Adrenal gland (tissue), 9 donors: ENCODE measurements at regions not wholly inside any gene's neighbourhood (a gene's known extent, or its start where the extent isn't known, plus 50 kb on each side); places are given as distances from the start of the nearest gene placed in this dataset.

ENCODE experiments used
- DNase-seq, 7 donors: peaks; one replicate each; pipeline ENCODE4 v3.0.0-alpha.2; 2019 to 2020
- H3K27ac ChIP-seq, 5 donors: fragments of 200-600 bp; sonication (generic) in 4 of 5; 1 replicate in 3 of 5; 2 replicates in 2 of 5; pipeline versions ENCODE4 v1.5.1 to v1.8.0; 2016 to 2020; ENCODE audit warnings: mild to moderate bottlenecking in 1 of 5
- H3K27me3 ChIP-seq: fragments of 200-600 bp; 2 replicates; pipeline ENCODE4 v1.8.0; 2021
- H3K36me3 ChIP-seq, 2 donors: fragments of 200-600 bp; replicated peaks in 1 of 2; 1 replicate in 1 of 2; 2 replicates in 1 of 2; pipeline versions ENCODE4 v1.5.1 to v1.8.0; 2018 to 2022
- H3K4me1 ChIP-seq, 2 donors: fragments of 200-600 bp; replicated peaks in 1 of 2; 1 replicate in 1 of 2; 2 replicates in 1 of 2; pipeline versions ENCODE4 v1.5.1 to v1.8.0; 2018 to 2021
- H3K4me3 ChIP-seq, 4 donors: fragments of 200-600 bp; sonication (generic) in 3 of 4; one replicate each; pipeline ENCODE4 v1.5.1; 2016 to 2018
- H3K9me3 ChIP-seq, 3 donors: fragments of 200-600 bp; sonication (generic) in 1 of 3; replicated peaks in 1 of 3; 1 replicate in 2 of 3; 2 replicates in 1 of 3; pipeline versions ENCODE4 v1.5.1 to v1.8.0; 2016 to 2021
- POLR2A ChIP-seq, 2 donors: fragments of 450-650 bp; IDR thresholded peaks; one replicate each; pipeline ENCODE4 v1.6.1; 2017; ENCODE audit warnings: antibody characterized with exemption in 2 of 2, mild to moderate bottlenecking in 2 of 2, moderate library complexity in 1 of 2
- WGBS, 4 donors: extraction: QIAGEN DNeasy Blood & Tissue Kit in 2 of 4; methylation state at CpG; one replicate each; pipeline versions ENCODE4 v1.1.5 to v1.1.7; 2013 to 2017; 5-methylcytosine and 5-hydroxymethylcytosine counted together
- intact Hi-C, 2 donors: fragments of 100-400 bp; cut with DNase I; formaldehyde crosslinking; loops; one replicate each; pipeline versions ENCODE4 v1.14.1 to v1.15.0; 2022 to 2023
- TF ChIP-seq, protein P1 (sequence below), 6 experiments: fragments of 450-650 bp in 4 of 6; fragments of 200-600 bp in 2 of 6; sonication (generic) in 1 of 6; IDR thresholded peaks; 1 replicate in 5 of 6; 2 replicates in 1 of 6; pipeline versions ENCODE4 v1.5.1 to v1.8.0; 2016 to 2021; ENCODE audit warnings: antibody characterized with exemption in 6 of 6, mild to moderate bottlenecking in 2 of 6, moderate library complexity in 1 of 6
- donor health status: healthy with polysubstance abuse.
- donor health status: Bipolar disorder and iron deficiency.
- donor health status: DM: yes; HTN: yes; CAD: no.
- donor health status: DM: no; HTN: no; CAD: no.
- donor health status: DM: no; HTN: no; CAD: no.

DNA sequence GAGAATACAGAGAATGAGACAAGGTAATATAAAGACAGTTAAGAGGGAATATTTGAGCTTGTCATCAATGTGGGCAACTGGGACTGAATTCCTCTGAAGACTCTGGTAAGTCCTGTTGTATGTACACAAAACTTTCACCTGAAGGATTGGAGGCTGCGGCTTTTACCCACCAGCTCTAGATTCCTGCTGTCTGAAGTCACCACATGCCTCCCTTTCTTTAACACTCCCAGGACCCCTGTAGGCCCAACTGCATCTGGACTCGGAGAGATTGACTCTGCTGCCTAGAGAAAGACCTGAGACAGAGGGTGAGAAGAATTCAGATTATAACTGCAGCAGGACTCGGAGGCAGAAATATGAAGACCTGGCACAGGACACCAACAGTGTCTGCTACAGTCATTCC lies 1048.0 kb downstream of the PDHA2 start:
- WGBS, 4 donors: 76 to 79% (median 78%) methylated on average over 3 of the region's 3 CpGs
- Histone ChIP-seq H3K36me3 (no peaks in the 10 kb centered on the region), H3K4me1 (no peaks in the 10 kb centered on the region), H3K27me3 (no peaks in the 10 kb centered on the region), H3K9me3 (no peaks in the 10 kb centered on the region), H3K4me3 (no peak overlapping the region), H3K27ac (no peak overlapping the region)
- TF ChIP-seq, protein P1, sequence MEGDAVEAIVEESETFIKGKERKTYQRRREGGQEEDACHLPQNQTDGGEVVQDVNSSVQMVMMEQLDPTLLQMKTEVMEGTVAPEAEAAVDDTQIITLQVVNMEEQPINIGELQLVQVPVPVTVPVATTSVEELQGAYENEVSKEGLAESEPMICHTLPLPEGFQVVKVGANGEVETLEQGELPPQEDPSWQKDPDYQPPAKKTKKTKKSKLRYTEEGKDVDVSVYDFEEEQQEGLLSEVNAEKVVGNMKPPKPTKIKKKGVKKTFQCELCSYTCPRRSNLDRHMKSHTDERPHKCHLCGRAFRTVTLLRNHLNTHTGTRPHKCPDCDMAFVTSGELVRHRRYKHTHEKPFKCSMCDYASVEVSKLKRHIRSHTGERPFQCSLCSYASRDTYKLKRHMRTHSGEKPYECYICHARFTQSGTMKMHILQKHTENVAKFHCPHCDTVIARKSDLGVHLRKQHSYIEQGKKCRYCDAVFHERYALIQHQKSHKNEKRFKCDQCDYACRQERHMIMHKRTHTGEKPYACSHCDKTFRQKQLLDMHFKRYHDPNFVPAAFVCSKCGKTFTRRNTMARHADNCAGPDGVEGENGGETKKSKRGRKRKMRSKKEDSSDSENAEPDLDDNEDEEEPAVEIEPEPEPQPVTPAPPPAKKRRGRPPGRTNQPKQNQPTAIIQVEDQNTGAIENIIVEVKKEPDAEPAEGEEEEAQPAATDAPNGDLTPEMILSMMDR (IDR thresholded peaks at IDR 0.05): no peak
- TF ChIP-seq POLR2A (IDR thresholded peaks at IDR 0.05): no peak
- intact Hi-C loops: no loop called here
- DNase-seq: no peak

DNA sequence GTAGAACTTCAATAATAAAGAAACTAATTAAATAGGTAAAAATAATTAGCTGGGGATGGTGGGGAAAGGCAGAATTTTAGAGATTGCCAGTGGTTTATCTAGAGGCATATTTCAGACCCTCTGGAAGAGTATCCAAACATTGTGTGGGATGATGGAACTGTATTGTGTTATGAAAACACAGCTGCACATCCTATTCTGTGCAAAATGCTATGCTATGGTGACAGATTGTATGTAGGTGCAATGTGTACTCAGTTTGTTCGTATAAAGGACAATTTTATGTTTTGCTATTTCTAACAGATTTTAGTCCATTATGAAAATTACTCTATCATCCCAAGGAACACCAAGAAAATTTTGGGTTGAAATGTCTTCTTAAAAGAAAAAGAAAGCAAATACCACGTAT lies 1054.7 kb downstream of the PDHA2 start:
- Histone ChIP-seq H3K27ac (no peak overlapping the region), H3K9me3 (no peaks in the 10 kb centered on the region), H3K4me1 (no peaks in the 10 kb centered on the region), H3K27me3 (no peaks in the 10 kb centered on the region), H3K36me3 (no peaks in the 10 kb centered on the region), H3K4me3 (no peak overlapping the region)
- DNase-seq: no peak
- intact Hi-C loops: no loop called here
- TF ChIP-seq POLR2A (IDR thresholded peaks at IDR 0.05): no peak
- TF ChIP-seq, protein P1 (IDR thresholded peaks at IDR 0.05): no peak
- 66 to 68% (median 67%) methylated on average over 2 of the region's 2 CpGs for WGBS, 4 donors

DNA sequence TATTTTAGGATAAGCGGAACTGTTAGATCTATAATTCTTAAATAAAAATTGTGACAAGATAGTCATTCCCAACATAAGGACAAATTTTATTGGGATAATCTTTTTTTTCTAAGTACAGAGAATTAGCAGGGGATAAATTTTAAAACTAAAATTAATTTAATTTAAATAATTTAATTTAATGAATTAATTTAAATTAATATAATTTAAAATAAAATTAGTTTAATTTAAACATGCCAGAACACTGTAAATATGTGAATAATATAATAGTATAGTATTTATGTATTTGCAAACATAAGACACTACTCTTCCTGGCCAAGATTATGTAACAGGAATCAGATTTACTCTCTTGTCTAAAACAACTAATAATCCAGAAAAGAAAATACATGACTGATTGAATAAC lies 1055.9 kb downstream of the PDHA2 start:
- WGBS, 4 donors: 45 to 67% (median 61%) methylated on average over 1 of the region's 1 CpG
- no peak for DNase-seq
- no peaks in the 10 kb centered on the region for H3K4me1 ChIP-seq
- intact Hi-C loops: no loop called here
- H3K27ac ChIP-seq: no peak overlapping the region
- H3K36me3 ChIP-seq: no peaks in the 10 kb centered on the region
- no peaks in the 10 kb centered on the region for H3K9me3 ChIP-seq
- no peaks in the 10 kb centered on the region for H3K27me3 ChIP-seq
- TF ChIP-seq POLR2A (IDR thresholded peaks at IDR 0.05): no peak
- TF ChIP-seq, protein P1 (IDR thresholded peaks at IDR 0.05): no peak
- no peak overlapping the region for H3K4me3 ChIP-seq

DNA sequence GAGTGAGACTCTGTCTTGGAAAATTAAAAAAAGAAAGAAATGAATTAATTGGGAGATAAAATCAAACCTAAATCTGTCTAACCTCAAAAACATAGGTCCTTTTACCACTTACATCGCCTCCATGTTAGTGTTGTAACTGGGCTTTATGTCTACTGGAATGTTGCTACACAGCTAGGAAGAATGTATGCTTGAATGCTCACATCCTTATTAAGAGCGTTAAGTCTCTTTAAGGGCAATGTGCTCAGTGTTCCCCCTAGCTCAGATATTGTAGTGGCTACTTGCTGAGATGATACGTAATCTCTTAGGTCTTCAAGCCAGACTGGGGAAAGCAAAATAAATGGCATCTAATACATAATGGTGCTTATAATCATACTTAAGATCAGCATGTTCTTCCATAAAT lies 1072.8 kb downstream of the PDHA2 start:
- 74 to 89% (median 83%) methylated on average over 3 of the region's 3 CpGs for WGBS, 4 donors
- H3K27ac ChIP-seq: no peak overlapping the region
- no peaks in the 10 kb centered on the region for H3K9me3 ChIP-seq
- DNase-seq: no peak
- H3K4me1 ChIP-seq: no peaks in the 10 kb centered on the region
- TF ChIP-seq POLR2A (IDR thresholded peaks at IDR 0.05): no peak
- no peak overlapping the region for H3K4me3 ChIP-seq
- H3K36me3 ChIP-seq: no peaks in the 10 kb centered on the region
- no peaks in the 10 kb centered on the region for H3K27me3 ChIP-seq
- intact Hi-C loops: no loop called here

DNA sequence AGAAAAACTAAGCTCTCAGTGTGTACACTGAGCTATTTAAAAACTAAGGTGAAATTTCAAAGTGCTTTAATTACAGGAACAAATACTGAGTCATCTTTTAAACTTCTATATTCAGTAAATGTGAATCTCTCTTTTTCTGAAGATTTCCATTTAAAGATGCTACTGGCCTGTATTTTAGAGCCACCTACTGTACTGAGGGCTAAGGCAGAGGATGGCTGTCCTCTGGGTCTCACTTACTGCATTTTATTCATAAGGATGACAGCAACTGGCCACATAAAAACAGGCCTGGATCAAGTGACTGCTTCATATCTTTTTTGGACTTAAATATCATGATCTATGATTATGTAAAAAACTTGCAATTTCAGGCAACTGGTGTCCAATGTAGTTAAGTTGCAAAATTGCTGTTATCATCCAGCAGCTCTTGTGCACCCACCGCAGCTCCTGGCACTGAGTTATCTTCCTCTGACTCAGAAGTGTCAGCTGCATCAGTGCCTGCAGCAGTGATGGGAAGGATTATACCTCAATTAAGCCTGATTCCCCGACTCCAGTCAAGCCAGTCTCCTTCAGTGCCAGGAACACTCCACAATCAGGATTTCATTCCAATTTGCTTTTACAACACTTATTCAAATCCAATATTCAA lies 1073.7 kb downstream of the PDHA2 start:
- H3K27ac ChIP-seq: no peak overlapping the region
- H3K36me3 ChIP-seq: no peaks in the 10 kb centered on the region
- DNase-seq: peak in 1 of 7 donors; percentile 68
- intact Hi-C loops: no loop called here
- no peak overlapping the region for H3K4me3 ChIP-seq
- WGBS, 4 donors: 45 to 60% (median 53%) methylated on average over 2 of the region's 2 CpGs
- no peaks in the 10 kb centered on the region for H3K4me1 ChIP-seq
- TF ChIP-seq, protein P1 (IDR thresholded peaks at IDR 0.05): no peak
- H3K27me3 ChIP-seq: no peaks in the 10 kb centered on the region
- H3K9me3 ChIP-seq: no peaks in the 10 kb centered on the region
